PC-9 (cell line): ENCODE measurements at regions not wholly inside any gene's neighbourhood (a gene's known extent, or its start where the extent isn't known, plus 50 kb on each side); places are given as distances from the start of the nearest gene placed in this dataset.
"Not testable (repeated sequence)": the region's sequence is repeated elsewhere in the genome, so short reads cannot be mapped to it uniquely, and the experiment has no call there.

Source experiments
- BruUV-seq: library from RNA; stranded (reverse); fragments of 400-500 nt; replicated peaks from 2 replicates; lab custom pipeline; 2021; lab: Mats Ljungman, UMichigan
- CTCF ChIA-PET: fragments of 300-600 bp; sonication (Branson Sonifier 250); formaldehyde crosslinking; loops from one replicate; lab custom pipeline; 2022; ENCODE audit warnings: antibody characterized with exemption; lab: Charles Lee
- POLR2A ChIA-PET: fragments of 300-600 bp; sonication (Branson Sonifier 250); formaldehyde crosslinking; loops from one replicate; lab custom pipeline; 2022; ENCODE audit warnings: antibody characterized with exemption; ENCODE audit not compliant: unreplicated experiment; lab: Charles Lee
- DNase-seq, 2 experiments: peaks; one replicate each; pipeline versions ENCODE4 v3.0.0 to v3.0.0-alpha.2; 2015 to 2022; ENCODE audit warnings: mixed read lengths in 1 of 2
- H2AFZ ChIP-seq: fragments of 200-600 bp; sonication (generic); 2 replicates; pipeline ENCODE4 v1.8.1; 2017; ENCODE audit warnings: antibody characterized with exemption
- H3F3A ChIP-seq: fragments of 200-600 bp; sonication (generic); 2 replicates; pipeline ENCODE4 v1.8.1; 2017; ENCODE audit warnings: antibody characterized with exemption, mild to moderate bottlenecking, low read depth; ENCODE audit not compliant: insufficient read depth
- H3K27ac ChIP-seq: fragments of 200-600 bp; sonication (generic); 2 replicates; pipeline ENCODE4 v1.6.1; 2016; ENCODE audit warnings: mixed run types
- H3K27me3 ChIP-seq: fragments of 200-600 bp; sonication (generic); 2 replicates; pipeline ENCODE4 v1.6.1; 2016; ENCODE audit warnings: low read depth, mixed run types; ENCODE audit not compliant: insufficient read depth
- H3K36me3 ChIP-seq: fragments of 200-600 bp; sonication (generic); 2 replicates; pipeline ENCODE4 v1.6.1; 2016; ENCODE audit warnings: low read depth, mixed run types
- H3K4me1 ChIP-seq: fragments of 200-600 bp; sonication (generic); replicated peaks from 2 replicates; pipeline ENCODE4 v1.6.1; 2016; ENCODE audit warnings: mixed run types; ENCODE audit not compliant: insufficient read depth
- H3K4me2 ChIP-seq: fragments of 200-600 bp; sonication (generic); 2 replicates; pipeline ENCODE4 v1.6.1; 2017; ENCODE audit warnings: mixed run types
- H3K4me3 ChIP-seq: fragments of 200-600 bp; sonication (generic); 2 replicates; pipeline ENCODE4 v1.6.1; 2016; ENCODE audit warnings: mixed run types
- H3K79me2 ChIP-seq: fragments of 200-600 bp; sonication (generic); 2 replicates; pipeline ENCODE4 v1.6.1; 2017; ENCODE audit warnings: low read depth, mixed run types
- H3K9me2 ChIP-seq: fragments of 200-600 bp; sonication (generic); 2 replicates; pipeline ENCODE4 v1.8.1; 2017; ENCODE audit warnings: mild to moderate bottlenecking; ENCODE audit not compliant: insufficient read depth
- H3K9me3 ChIP-seq: fragments of 200-600 bp; sonication (generic); 2 replicates; pipeline ENCODE4 v1.8.1; 2016; ENCODE audit warnings: low read depth; ENCODE audit not compliant: insufficient read depth
- H4K20me1 ChIP-seq: fragments of 200-600 bp; sonication (generic); 2 replicates; pipeline ENCODE4 v1.8.1; 2017; ENCODE audit not compliant: insufficient read depth
- CTCF ChIP-seq: fragments of 200-600 bp; sonication (generic); conservative IDR thresholded peaks from 2 replicates; pipeline ENCODE4 v1.6.1; 2017; ENCODE audit warnings: mixed run types, antibody characterized with exemption, mild to moderate bottlenecking, moderate library complexity
- EZH2 ChIP-seq: fragments of 200-600 bp; sonication (generic); IDR thresholded peaks from 2 replicates; pipeline ENCODE4 v1.8.0; 2017; ENCODE audit warnings: antibody characterized with exemption, low read depth
- intact Hi-C: fragments of 100-400 bp; cut with micrococcal nuclease; formaldehyde crosslinking; loops from one replicate; pipeline ENCODE4 v1.10.0; 2022; ENCODE audit not compliant: unreplicated experiment

DNA sequence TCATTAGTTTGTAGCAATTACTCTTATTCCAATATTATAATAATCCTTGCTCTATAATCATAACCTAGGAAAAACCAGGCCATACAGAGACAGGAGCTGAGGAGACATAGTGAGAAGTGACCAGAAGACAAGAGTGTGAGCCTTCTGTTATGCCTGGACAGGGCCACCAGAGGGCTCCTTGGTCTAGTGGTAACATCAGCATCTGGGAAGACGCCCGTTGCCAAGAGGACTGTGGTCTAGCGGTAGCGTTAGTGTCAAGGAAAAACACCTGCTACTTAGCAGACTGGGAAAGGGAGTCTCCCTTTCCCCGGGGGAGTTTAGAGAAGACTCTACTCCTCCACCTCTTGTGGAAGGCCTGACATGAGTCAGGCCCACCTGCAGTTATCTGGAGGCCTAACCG lies 97.0 kb downstream of the F11 start:
- H3K27me3 ChIP-seq, H3K4me1 ChIP-seq, CTCF ChIA-PET, H3K79me2 ChIP-seq, H3K27ac ChIP-seq, H4K20me1 ChIP-seq, H3K4me2 ChIP-seq, H3K9me2 ChIP-seq, H3K36me3 ChIP-seq, BruUV-seq, H2AFZ ChIP-seq, H3K9me3 ChIP-seq, H3F3A ChIP-seq, H3K4me3 ChIP-seq, POLR2A ChIA-PET: not testable (repeated sequence)
- TF ChIP-seq CTCF, result peak; percentile 47
- peak in 1 of 2 experiments; percentile 10 for DNase-seq
- intact Hi-C loops, result loop anchor here (2.0 kb wide), 1 partner anchor 224 kb away; no protein-coding TSS in a partner anchor

DNA sequence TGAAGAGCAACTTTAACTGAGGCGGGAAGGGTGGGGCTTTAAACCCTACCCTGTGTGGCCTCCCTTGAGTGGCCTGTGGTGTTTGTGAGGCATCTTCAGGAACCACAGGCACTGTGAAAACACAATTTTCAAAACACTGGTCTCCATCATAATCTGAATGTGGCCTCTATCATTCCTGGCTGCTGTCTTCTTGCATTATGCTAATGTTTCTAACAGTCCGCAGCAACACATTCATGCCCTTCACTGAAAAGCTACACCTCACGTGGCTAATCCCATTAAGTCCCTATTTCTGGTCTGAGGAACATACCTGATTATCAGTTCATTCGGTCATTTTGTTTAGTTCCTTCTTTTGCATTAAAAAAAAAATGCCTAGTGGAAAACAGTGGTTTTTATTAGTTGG lies 94.6 kb downstream of the F11 start:
- BruUV-seq, result no TSS peak
- no peaks in the 10 kb centered on the region for H3K4me1 ChIP-seq
- H3K4me2 ChIP-seq, result no peak overlapping the region
- no peaks in the 10 kb centered on the region for H4K20me1 ChIP-seq
- TF ChIP-seq EZH2, result no peak
- TF ChIP-seq CTCF, result no peak
- H3K4me3 ChIP-seq, result no peak overlapping the region
- POLR2A ChIA-PET, result no interaction called here
- CTCF ChIA-PET, result no interaction called here
- 0 out of 2 replicates have a peak, but pooled peaks cover 5% of the 10 kb centered on the region for H3K27me3 ChIP-seq
- H3K27ac ChIP-seq, result no peak overlapping the region
- no peaks in the 10 kb centered on the region for H3K9me3 ChIP-seq
- H3F3A ChIP-seq, result no peaks in the 10 kb centered on the region
- no peak for DNase-seq
- intact Hi-C loops, result no loop called here
- no peaks in the 10 kb centered on the region for H3K79me2 ChIP-seq
- no peaks in the 10 kb centered on the region for H3K9me2 ChIP-seq
- H2AFZ ChIP-seq, result no peak overlapping the region
- no peaks in the 10 kb centered on the region for H3K36me3 ChIP-seq

GRCh38 chr4:186351668-186352194 lies 85.7 kb downstream of the F11 start:
- Histone ChIP-seq H3K4me2 (no peak overlapping the region), H3K4me3 (no peak overlapping the region), H3K9me2 (no peaks in the 10 kb centered on the region), H3K79me2 (no peaks in the 10 kb centered on the region), H3K27me3 (peaks cover 38% of the 10 kb centered on the region), H3F3A (no peaks in the 10 kb centered on the region), H3K9me3 (no peaks in the 10 kb centered on the region), H4K20me1 (no peaks in the 10 kb centered on the region), H3K36me3 (no peaks in the 10 kb centered on the region), H2AFZ (no peak overlapping the region), H3K27ac (no peak overlapping the region), H3K4me1 (no peaks in the 10 kb centered on the region)
- ChIA-PET CTCF (no interaction called here), POLR2A (interaction anchor here (0.5 kb wide), 1 partner anchor 23 kb away, joined by 8 read pairs; no protein-coding TSS in a partner anchor)
- intact Hi-C loops, result no loop called here
- no peak for TF ChIP-seq CTCF
- TF ChIP-seq EZH2, result no peak
- DNase-seq, result no peak
- BruUV-seq, result no TSS peak
